ENCODE measurements at regions not wholly inside any gene's neighbourhood (a gene's known extent, or its start where the extent isn't known, plus 50 kb on each side); places are given as distances from the start of the nearest gene placed in this dataset.

GRCh38 chr1:244187310-244187709, 136.2 kb downstream of the ZBTB18 start:
- TF ChIP-seq ZBTB1 (tag by site-specific recombination; IDR thresholded peaks at IDR 0.05) = no peak
- no peak for TF ChIP-seq ZNF335 (tag by site-specific recombination; conservative IDR thresholded peaks at IDR 0.05)
- TF ChIP-seq SP7 (tag by site-specific recombination; IDR thresholded peaks at IDR 0.05) = no peak
- no peak for TF ChIP-seq ZNF692 (tag by site-specific recombination; IDR thresholded peaks at IDR 0.05)
- TF ChIP-seq CTCF (tag by site-specific recombination; IDR thresholded peaks at IDR 0.05) = no peak
